Kidney (tissue), 13 donors: ENCODE measurements at regions not wholly inside any gene's neighbourhood (a gene's known extent, or its start where the extent isn't known, plus 50 kb on each side); places are given as distances from the start of the nearest gene placed in this dataset.

Source experiments
- DNase-seq, 5 donors: peaks; one replicate each; pipeline ENCODE4 v3.0.0-alpha.2; 2013 to 2020
- FAIRE-seq: peaks from 2 replicates; lab custom pipeline; 2012; peaks lifted over from hg19 to GRCh38; lab: Jason Lieb, UNC
- H3K27ac ChIP-seq, 2 donors: one replicate each; pipeline ENCODE4 v1.7.0; 2013; ENCODE audit warnings: low read depth in 2 of 2, low read length in 2 of 2, inconsistent platforms in 1 of 2
- H3K27me3 ChIP-seq: one replicate; pipeline ENCODE4 v1.7.1; 2013; ENCODE audit warnings: low read length, inconsistent platforms; ENCODE audit not compliant: control insufficient read depth, insufficient read depth
- H3K36me3 ChIP-seq, 3 donors: one replicate each; pipeline versions ENCODE4 v1.7.0 to v1.7.1; 2013; ENCODE audit warnings: low read length in 3 of 3, control low read depth in 1 of 3, inconsistent platforms in 1 of 3; ENCODE audit not compliant: insufficient read depth in 3 of 3, control insufficient read depth in 2 of 3
- H3K4me1 ChIP-seq, 3 donors: one replicate each; pipeline versions ENCODE4 v1.7.0 to v1.7.1; 2013; ENCODE audit warnings: low read length in 3 of 3, inconsistent platforms in 1 of 3, low read depth in 1 of 3; ENCODE audit not compliant: control insufficient read depth in 2 of 3, insufficient read depth in 2 of 3
- H3K4me3 ChIP-seq, 3 donors: one replicate each; pipeline versions ENCODE4 v1.7.0 to v1.8.1; 2013; ENCODE audit warnings: low read length in 3 of 3, control low read depth in 1 of 3, inconsistent platforms in 1 of 3
- H3K9ac ChIP-seq, 3 donors: one replicate each; pipeline versions ENCODE4 v1.7.0 to v1.7.1; 2013; ENCODE audit warnings: low read length in 3 of 3, control low read depth in 1 of 3, inconsistent platforms in 1 of 3
- H3K9me3 ChIP-seq, 3 donors: one replicate each; pipeline versions ENCODE4 v1.7.0 to v1.7.1; 2013; ENCODE audit warnings: low read length in 3 of 3, control low read depth in 1 of 3, inconsistent platforms in 1 of 3; ENCODE audit not compliant: control insufficient read depth in 2 of 3, insufficient read depth in 1 of 3
- CTCF ChIP-seq: IDR thresholded peaks from 3 replicates; pipeline ENCODE4 v1.5.1; 2012; ENCODE audit warnings: mild to moderate bottlenecking, moderate library complexity, borderline replicate concordance; ENCODE audit not compliant: insufficient read depth; ENCODE audit errors: extremely low read depth
- intact Hi-C: fragments of 100-400 bp; cut with DNase I; formaldehyde crosslinking; loops from one replicate; pipeline ENCODE4 v1.11.1; 2022
- donor health status: control.
- donor health status: control.
- donor health status: control.
- donor health status: control.
- donor health status: control.
- donor health status: DM: yes; HTN: yes; CAD: no.
- donor health status: Normal renal cell carcinoma (clear cell type).

DNA sequence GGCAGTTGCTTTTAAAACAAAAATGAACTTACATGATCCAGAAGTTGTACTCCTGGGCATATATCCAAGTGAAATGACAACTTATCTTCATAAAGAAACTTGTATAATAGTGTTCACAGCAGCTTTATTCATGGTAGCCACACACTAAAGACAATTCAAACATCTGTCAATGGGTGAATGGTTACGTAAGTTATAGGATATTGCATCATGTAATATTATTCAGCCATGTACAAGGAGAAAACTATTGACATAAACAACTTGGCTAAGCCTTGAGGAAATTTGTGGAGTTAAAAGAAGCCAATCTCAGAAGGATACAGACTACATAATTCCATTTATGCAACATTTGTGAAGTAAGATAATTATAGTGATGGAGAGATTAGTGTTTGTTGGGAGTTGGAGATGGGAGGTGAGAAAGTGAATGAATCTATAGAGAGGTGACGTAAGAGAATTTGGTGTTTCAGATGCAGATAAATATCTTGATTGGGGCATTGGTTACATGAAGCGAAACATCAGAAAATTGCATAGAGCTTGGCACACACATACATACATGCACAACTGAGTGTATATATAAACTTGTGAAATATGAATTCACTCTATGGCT, 49.9 kb upstream of the GRIK1 start:
- TF ChIP-seq CTCF: no peak
- no peak for FAIRE-seq
- H3K36me3 ChIP-seq: no peaks in the 10 kb centered on the region

More for the DNA sequence above, 49.9 kb upstream of the GRIK1 start:
- peaks cover 0 to 4% (median 0%) of the 10 kb centered on the region in 3 donors for H3K9me3 ChIP-seq
- H3K4me3 ChIP-seq: no peak overlapping the region
- no peak for DNase-seq
- intact Hi-C loops: no loop called here
- no peaks in the 10 kb centered on the region for H3K4me1 ChIP-seq
- no peak overlapping the region for H3K9ac ChIP-seq
- no peak overlapping the region for H3K27ac ChIP-seq
- no peaks in the 10 kb centered on the region for H3K27me3 ChIP-seq
